Neural cell (in vitro differentiated cells): ENCODE measurements at regions not wholly inside any gene's neighbourhood (a gene's known extent, or its start where the extent isn't known, plus 50 kb on each side); places are given as distances from the start of the nearest gene placed in this dataset.

Experiments used
- H2AFZ ChIP-seq: fragments of 200-600, 300-800 bp; sonication (generic), shearing (Covaris generic); 2 replicates; pipeline ENCODE4 v1.6.0; 2014; ENCODE audit warnings: low read depth, mild to moderate bottlenecking, antibody characterized with exemption, low read length, moderate library complexity
- H3F3A ChIP-seq: fragments of 200-600 bp; shearing (Covaris generic); 2 replicates; pipeline ENCODE4 v1.6.1; 2016; ENCODE audit warnings: mild to moderate bottlenecking, moderate library complexity, mixed read lengths, antibody characterized with exemption, low read length; ENCODE audit not compliant: insufficient read depth, poor library complexity, severe bottlenecking
- H3K27ac ChIP-seq: fragments of 200-600, 300-800 bp; sonication (generic), shearing (Covaris generic); 2 replicates; pipeline ENCODE4 v1.5.1; 2014; ENCODE audit warnings: mild to moderate bottlenecking, low read length, moderate library complexity
- H3K27me3 ChIP-seq: fragments of 300-800, 200-600 bp; sonication (generic), shearing (Covaris generic); 2 replicates; pipeline ENCODE4 v1.6.0; 2014; ENCODE audit warnings: mild to moderate bottlenecking, low read depth, low read length, moderate library complexity; ENCODE audit not compliant: insufficient read depth
- H3K36me3 ChIP-seq: fragments of 300-800, 200-600 bp; sonication (generic), shearing (Covaris generic); 2 replicates; pipeline ENCODE4 v1.5.1; 2014; ENCODE audit warnings: mild to moderate bottlenecking, antibody characterized with exemption, low read length, moderate library complexity; ENCODE audit not compliant: insufficient read depth
- H3K4me2 ChIP-seq: fragments of 300-800, 200-600 bp; sonication (generic), shearing (Covaris generic); 2 replicates; pipeline ENCODE4 v1.6.0; 2014; ENCODE audit warnings: mild to moderate bottlenecking, low read length
- H3K4me3 ChIP-seq: fragments of 300-800, 200-600 bp; sonication (generic), shearing (Covaris generic); 2 replicates; pipeline ENCODE4 v1.5.1; 2014; ENCODE audit warnings: mild to moderate bottlenecking, low read length, moderate library complexity
- H3K79me2 ChIP-seq: fragments of 200-600 bp; shearing (Covaris generic); replicated peaks from 2 replicates; pipeline ENCODE4 v1.6.0; 2014; ENCODE audit warnings: mild to moderate bottlenecking, low read length, moderate library complexity; ENCODE audit not compliant: insufficient read depth
- H3K9ac ChIP-seq: fragments of 300-800, 200-600 bp; sonication (generic), shearing (Covaris generic); 2 replicates; pipeline ENCODE4 v1.6.1; 2016; ENCODE audit warnings: mild to moderate bottlenecking, low read length, mixed read lengths
- H3K9me2 ChIP-seq: fragments of 200-600 bp; shearing (Covaris generic); 2 replicates; pipeline ENCODE4 v1.6.1; 2016; ENCODE audit warnings: mild to moderate bottlenecking, low read length, mixed read lengths; ENCODE audit not compliant: insufficient read depth
- H3K9me3 ChIP-seq: fragments of 200-600, 300-800 bp; sonication (generic), shearing (Covaris generic); 2 replicates; pipeline ENCODE4 v1.6.1; 2016; ENCODE audit warnings: mild to moderate bottlenecking, mixed run types, low read length, moderate library complexity, mixed read lengths
- H4K20me1 ChIP-seq: fragments of 200-600 bp; shearing (Covaris generic); 2 replicates; pipeline ENCODE4 v1.6.1; 2016; ENCODE audit warnings: mild to moderate bottlenecking, mixed run types; ENCODE audit not compliant: insufficient read depth
- CTCF ChIP-seq: fragments of 450-650 bp; IDR thresholded peaks from 2 replicates; pipeline ENCODE4 v1.5.1; 2014; ENCODE audit warnings: antibody characterized with exemption, mild to moderate bottlenecking, moderate library complexity; ENCODE audit not compliant: poor library complexity, severe bottlenecking
- EP300 ChIP-seq: fragments of 450-650 bp; conservative IDR thresholded peaks from 2 replicates; pipeline ENCODE4 v1.6.1; 2014; ENCODE audit warnings: antibody characterized with exemption, mild to moderate bottlenecking, moderate library complexity; ENCODE audit not compliant: poor library complexity, severe bottlenecking
- EZH2 ChIP-seq: fragments of 200-600, 300-800 bp; shearing (Covaris generic), sonication (generic); IDR thresholded peaks from 2 replicates; pipeline ENCODE4 v1.6.1; 2014; ENCODE audit warnings: antibody characterized with exemption, low read length, borderline replicate concordance, mild to moderate bottlenecking; ENCODE audit not compliant: insufficient read depth, poor library complexity, severe bottlenecking
- MXI1 ChIP-seq: fragments of 450-650 bp; conservative IDR thresholded peaks from 2 replicates; pipeline ENCODE4 v1.6.1; 2014; ENCODE audit warnings: antibody characterized with exemption, mild to moderate bottlenecking; ENCODE audit not compliant: poor library complexity, severe bottlenecking
- POLR2AphosphoS5 ChIP-seq: IDR thresholded peaks from 2 replicates; pipeline ENCODE4 v1.6.1; 2012
- RAD21 ChIP-seq: fragments of 450-650 bp; conservative IDR thresholded peaks from 2 replicates; pipeline ENCODE4 v1.6.1; 2014; ENCODE audit warnings: antibody characterized with exemption, mild to moderate bottlenecking, moderate library complexity
- SMC3 ChIP-seq: fragments of 450-650 bp; conservative IDR thresholded peaks from 2 replicates; pipeline ENCODE4 v1.6.1; 2014; ENCODE audit warnings: antibody characterized with exemption, mild to moderate bottlenecking, moderate library complexity; ENCODE audit not compliant: poor library complexity
- TAF1 ChIP-seq: IDR thresholded peaks from 2 replicates; pipeline ENCODE4 v1.6.1; 2012; ENCODE audit warnings: low read depth
- TF ChIP-seq, protein P1 (sequence below): IDR thresholded peaks from 2 replicates; pipeline ENCODE4 v1.6.1; 2012; ENCODE audit warnings: borderline replicate concordance

DNA sequence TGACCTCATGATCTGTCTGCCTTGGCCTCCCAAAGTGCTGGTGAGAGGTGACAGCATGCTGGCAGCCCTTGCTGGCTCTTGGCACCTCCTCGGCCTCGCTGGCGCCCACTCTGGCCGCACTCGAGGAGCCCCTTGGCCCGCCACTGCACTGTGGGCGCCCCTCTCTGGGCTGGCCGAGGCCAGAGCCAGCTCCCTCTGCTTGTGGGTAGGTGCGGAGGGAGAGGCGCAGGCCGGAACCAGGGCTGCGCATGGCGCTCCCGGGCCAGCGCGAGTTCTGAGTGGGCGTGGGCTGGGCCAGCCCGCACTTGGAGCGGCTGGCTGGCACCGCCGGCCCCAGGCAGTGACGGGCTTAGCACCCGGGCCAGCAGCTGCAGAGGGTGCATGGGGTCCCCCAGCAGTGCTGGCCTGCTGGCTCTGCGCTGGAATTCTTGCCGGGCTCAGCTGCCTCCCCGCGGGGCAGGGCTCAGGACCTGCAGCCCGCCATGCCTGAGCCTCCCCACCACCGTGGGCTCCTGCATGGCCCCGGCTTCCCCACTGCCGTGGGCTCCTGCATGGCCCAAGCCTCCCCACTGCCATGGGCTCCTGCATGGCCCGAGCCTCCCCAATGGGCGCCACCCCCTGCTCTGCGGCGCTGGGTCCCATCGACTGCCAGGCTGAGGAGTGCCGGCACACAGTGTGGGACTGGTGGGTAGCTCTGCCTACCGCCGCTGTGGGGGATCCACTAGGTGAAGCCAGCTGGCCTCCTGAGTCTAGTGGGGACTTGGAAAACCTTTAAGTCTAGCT is 76.4 kb upstream of the OSBPL11 start:
- Histone ChIP-seq H3K4me3 (no peak overlapping the region), H3K4me2 (no peak overlapping the region)

GRCh38 chr3:125675791-125676190 is 80.5 kb upstream of the OSBPL11 start:
- no peaks in the 10 kb centered on the region for H3K79me2 ChIP-seq
- no peaks in the 10 kb centered on the region for H3K9me2 ChIP-seq
- no peak overlapping the region for H3K27ac ChIP-seq
- H3K4me3 ChIP-seq, result no peak overlapping the region
- H3K36me3 ChIP-seq, result no peaks in the 10 kb centered on the region
- H3K4me2 ChIP-seq, result no peak overlapping the region
- H3K9ac ChIP-seq, result no peak overlapping the region
- H4K20me1 ChIP-seq, result no peaks in the 10 kb centered on the region
- no peaks in the 10 kb centered on the region for H3K9me3 ChIP-seq
- H3K27me3 ChIP-seq, result no peaks in the 10 kb centered on the region
- H2AFZ ChIP-seq, result no peak overlapping the region
- H3F3A ChIP-seq, result no peaks in the 10 kb centered on the region
- TF ChIP-seq POLR2AphosphoS5 (no peak), EZH2 (no peak), CTCF (no peak), SMC3 (no peak), MXI1 (no peak), TAF1 (no peak), EP300 (no peak), RAD21 (no peak)

More for the DNA sequence above, 76.4 kb upstream of the OSBPL11 start:
- Histone ChIP-seq H3K36me3 (no peaks in the 10 kb centered on the region), H3K79me2 (no peaks in the 10 kb centered on the region), H3K27ac (no peak overlapping the region), H3K9ac (no peak overlapping the region), H2AFZ (no peak overlapping the region), H3F3A (no peaks in the 10 kb centered on the region), H3K27me3 (no peaks in the 10 kb centered on the region), H4K20me1 (no peaks in the 10 kb centered on the region), H3K9me2 (no peaks in the 10 kb centered on the region), H3K9me3 (no peaks in the 10 kb centered on the region)
- TF ChIP-seq EZH2, result no peak
- TF ChIP-seq EP300, result no peak
- TF ChIP-seq TAF1, result no peak
- TF ChIP-seq SMC3, result no peak
- no peak for TF ChIP-seq RAD21
- no peak for TF ChIP-seq CTCF
- TF ChIP-seq POLR2AphosphoS5, result no peak
- TF ChIP-seq MXI1, result no peak
- TF ChIP-seq, protein P1, sequence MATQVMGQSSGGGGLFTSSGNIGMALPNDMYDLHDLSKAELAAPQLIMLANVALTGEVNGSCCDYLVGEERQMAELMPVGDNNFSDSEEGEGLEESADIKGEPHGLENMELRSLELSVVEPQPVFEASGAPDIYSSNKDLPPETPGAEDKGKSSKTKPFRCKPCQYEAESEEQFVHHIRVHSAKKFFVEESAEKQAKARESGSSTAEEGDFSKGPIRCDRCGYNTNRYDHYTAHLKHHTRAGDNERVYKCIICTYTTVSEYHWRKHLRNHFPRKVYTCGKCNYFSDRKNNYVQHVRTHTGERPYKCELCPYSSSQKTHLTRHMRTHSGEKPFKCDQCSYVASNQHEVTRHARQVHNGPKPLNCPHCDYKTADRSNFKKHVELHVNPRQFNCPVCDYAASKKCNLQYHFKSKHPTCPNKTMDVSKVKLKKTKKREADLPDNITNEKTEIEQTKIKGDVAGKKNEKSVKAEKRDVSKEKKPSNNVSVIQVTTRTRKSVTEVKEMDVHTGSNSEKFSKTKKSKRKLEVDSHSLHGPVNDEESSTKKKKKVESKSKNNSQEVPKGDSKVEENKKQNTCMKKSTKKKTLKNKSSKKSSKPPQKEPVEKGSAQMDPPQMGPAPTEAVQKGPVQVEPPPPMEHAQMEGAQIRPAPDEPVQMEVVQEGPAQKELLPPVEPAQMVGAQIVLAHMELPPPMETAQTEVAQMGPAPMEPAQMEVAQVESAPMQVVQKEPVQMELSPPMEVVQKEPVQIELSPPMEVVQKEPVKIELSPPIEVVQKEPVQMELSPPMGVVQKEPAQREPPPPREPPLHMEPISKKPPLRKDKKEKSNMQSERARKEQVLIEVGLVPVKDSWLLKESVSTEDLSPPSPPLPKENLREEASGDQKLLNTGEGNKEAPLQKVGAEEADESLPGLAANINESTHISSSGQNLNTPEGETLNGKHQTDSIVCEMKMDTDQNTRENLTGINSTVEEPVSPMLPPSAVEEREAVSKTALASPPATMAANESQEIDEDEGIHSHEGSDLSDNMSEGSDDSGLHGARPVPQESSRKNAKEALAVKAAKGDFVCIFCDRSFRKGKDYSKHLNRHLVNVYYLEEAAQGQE, result no peak
